GM10266 (cell line): ENCODE measurements at regions not wholly inside any gene's neighbourhood (a gene's known extent, or its start where the extent isn't known, plus 50 kb on each side); places are given as distances from the start of the nearest gene placed in this dataset.

Source experiments
- DNase-seq: peaks from one replicate; pipeline ENCODE4 v3.0.0; 2012; ENCODE audit errors: extremely low spot score
- TF ChIP-seq, protein P1 (sequence below): IDR thresholded peaks from 2 replicates; pipeline ENCODE4 v1.5.1; 2012; ENCODE audit warnings: mild to moderate bottlenecking, low read depth; ENCODE audit not compliant: control insufficient read depth, insufficient read depth; ENCODE audit errors: missing control alignments

DNA sequence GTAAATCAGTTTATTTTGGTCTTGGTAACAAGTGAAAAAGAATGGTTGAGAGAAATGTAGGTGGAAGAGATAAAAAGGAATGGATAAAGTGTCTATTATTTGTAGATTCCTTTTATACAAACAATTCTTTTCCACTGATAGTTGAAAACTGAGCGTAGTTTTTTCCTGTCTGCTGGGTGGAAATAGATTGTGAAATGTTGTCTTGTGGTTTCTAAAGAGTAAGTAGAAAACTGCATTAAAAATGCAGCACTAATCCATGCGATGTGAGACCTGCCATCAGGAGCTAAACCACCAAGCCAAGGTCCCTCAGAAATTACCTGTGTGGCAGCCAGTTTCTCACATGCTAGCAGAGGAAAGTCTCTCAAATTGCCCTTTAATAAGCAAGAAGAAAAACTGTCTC, 103.2 kb upstream of the SLC44A3 start:
- TF ChIP-seq, protein P1, sequence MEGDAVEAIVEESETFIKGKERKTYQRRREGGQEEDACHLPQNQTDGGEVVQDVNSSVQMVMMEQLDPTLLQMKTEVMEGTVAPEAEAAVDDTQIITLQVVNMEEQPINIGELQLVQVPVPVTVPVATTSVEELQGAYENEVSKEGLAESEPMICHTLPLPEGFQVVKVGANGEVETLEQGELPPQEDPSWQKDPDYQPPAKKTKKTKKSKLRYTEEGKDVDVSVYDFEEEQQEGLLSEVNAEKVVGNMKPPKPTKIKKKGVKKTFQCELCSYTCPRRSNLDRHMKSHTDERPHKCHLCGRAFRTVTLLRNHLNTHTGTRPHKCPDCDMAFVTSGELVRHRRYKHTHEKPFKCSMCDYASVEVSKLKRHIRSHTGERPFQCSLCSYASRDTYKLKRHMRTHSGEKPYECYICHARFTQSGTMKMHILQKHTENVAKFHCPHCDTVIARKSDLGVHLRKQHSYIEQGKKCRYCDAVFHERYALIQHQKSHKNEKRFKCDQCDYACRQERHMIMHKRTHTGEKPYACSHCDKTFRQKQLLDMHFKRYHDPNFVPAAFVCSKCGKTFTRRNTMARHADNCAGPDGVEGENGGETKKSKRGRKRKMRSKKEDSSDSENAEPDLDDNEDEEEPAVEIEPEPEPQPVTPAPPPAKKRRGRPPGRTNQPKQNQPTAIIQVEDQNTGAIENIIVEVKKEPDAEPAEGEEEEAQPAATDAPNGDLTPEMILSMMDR, result no peak
- no peak for DNase-seq

GRCh38 chr1:94715321-94715720, 104.8 kb upstream of the SLC44A3 start:
- TF ChIP-seq, protein P1, result no peak
- no peak for DNase-seq

- DNase-seq, result no peak
- TF ChIP-seq, protein P1, result no peak
Measured at GRCh38 chr1:94714552-94714951, 105.6 kb upstream of the SLC44A3 start.

DNA sequence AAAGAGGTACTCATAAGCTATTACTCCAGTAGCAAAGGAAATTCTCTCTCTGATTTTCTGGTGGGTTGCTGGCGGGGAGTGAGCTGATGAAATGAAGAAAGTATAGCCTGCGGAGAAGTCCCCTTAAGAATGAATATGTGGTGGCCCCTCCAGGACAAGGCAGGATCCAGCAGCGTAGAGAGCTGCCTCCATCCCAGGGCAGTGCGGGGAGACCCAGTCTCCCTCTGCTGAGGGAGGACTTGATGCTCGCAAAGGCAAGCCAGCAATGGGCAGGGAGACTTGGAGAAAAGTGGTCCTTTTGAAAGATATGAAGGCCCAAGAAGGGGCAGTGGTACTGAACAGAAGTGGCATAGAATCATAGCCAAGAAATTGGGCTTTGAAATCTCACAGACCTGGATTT, 106.0 kb upstream of the SLC44A3 start:
- TF ChIP-seq, protein P1, result no peak
- DNase-seq, result no peak

DNA sequence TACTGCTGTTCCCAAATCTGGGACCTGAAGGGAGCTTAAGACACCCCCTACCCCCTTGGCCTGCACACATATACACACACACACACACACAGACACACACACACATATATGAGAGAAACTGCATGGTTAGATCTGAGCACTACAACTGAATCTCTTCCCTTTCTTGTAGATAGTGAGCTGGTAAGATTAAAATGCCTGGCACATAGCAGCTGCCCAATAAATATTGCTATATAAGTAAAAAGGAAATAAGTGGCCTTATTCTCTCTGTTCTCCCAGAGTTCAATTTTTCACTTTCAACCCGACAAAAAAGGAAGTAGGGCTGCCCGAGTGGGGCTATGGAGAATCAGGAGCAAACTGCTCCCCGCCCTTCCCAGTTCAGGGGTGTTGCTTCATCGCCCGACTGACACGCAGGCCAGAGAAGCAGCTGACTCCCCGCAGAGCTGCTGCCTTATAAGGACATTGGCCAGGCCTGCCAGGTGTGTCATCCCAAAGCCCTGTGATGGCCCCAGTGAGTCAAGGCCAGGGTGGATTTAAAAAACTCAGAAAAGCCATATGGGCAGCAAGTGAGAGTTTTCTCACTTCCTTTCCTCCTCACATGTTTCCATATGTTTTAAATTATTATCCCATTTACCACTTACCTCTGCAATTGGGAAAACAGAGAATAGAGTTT, 106.5 kb upstream of the SLC44A3 start:
- peak; percentile 28 for DNase-seq
- TF ChIP-seq, protein P1, result no peak

- no peak for DNase-seq
- TF ChIP-seq, protein P1, result no peak
Measured at GRCh38 chr1:94709891-94710581, 110.1 kb upstream of the SLC44A3 start.

DNA sequence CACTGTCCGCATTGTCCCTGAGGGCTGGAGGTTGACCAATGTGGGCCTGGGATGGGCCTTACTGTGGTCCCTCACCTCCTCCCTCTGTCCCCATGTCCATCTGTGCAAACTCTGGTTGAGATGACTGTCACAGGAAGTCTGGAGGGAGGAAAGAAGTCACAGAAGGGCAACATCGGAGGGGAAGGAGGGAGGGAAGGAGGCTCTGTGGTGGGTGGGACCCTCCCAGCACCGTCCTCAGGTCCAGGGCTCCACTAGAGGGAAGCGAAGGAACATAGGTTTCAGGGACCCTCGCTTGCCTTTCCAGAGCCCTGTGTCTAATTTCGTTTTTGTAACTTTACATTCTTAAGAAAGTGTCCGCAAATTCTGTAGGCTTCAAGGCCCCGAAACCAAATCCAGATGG, 111.3 kb upstream of the SLC44A3 start:
- TF ChIP-seq, protein P1, result no peak

More for the DNA sequence above, 111.3 kb upstream of the SLC44A3 start:
- no peak for DNase-seq
